AG08395 (cell line): ENCODE measurements at regions not wholly inside any gene's neighbourhood (a gene's known extent, or its start where the extent isn't known, plus 50 kb on each side); places are given as distances from the start of the nearest gene placed in this dataset.

Experiments used
- DNase-seq: peaks from one replicate; pipeline ENCODE4 v3.0.0; 2012; ENCODE audit warnings: mixed read lengths, low spot score

- peak; percentile 4 for DNase-seq
Measured at GRCh38 chr18:33817096-33817495, 239.1 kb downstream of the ASXL3 start.

GRCh38 chr18:33814546-33814945, 236.5 kb downstream of the ASXL3 start:
- no peak for DNase-seq

- DNase-seq: no peak
Measured at GRCh38 chr18:33812186-33812585, 234.2 kb downstream of the ASXL3 start.

DNA sequence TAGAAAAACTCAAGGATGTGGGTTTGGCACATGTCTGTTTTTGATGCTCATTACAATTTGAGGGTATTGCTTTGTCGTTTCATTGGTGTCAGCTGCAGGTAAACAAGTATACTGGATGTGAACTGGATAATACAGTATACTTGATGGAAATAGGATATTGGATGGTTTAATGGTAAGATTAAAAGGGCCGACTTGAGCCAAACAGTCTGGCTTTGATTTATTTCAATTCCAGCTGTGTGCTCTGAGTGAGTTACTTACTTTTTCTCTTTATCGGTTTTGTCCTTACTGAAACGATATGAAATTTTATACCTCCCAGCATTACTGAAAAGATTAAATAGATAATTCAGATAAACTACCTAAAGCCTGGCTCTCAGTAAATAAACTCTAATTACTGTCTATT, 227.6 kb downstream of the ASXL3 start:
- no peak for DNase-seq

DNA sequence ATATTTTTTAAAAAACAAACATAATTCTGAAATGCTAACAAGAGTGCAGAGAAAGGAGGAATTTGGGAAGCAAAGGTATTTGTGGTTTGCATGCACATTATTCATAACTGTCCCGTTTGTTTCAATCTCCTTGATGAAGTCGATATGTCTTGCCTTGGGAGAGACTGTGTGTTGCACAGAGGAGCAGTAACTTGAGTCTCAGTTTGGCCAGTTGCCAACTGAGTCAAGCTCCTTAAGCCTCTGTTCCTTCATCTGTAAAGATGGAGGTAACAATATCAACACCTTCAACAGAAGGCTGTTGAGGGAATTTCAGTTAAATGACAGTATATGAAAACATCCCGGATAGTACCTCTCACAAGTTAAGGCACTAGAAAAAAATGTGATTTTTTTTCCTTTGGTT, 226.2 kb downstream of the ASXL3 start:
- no peak for DNase-seq

DNA sequence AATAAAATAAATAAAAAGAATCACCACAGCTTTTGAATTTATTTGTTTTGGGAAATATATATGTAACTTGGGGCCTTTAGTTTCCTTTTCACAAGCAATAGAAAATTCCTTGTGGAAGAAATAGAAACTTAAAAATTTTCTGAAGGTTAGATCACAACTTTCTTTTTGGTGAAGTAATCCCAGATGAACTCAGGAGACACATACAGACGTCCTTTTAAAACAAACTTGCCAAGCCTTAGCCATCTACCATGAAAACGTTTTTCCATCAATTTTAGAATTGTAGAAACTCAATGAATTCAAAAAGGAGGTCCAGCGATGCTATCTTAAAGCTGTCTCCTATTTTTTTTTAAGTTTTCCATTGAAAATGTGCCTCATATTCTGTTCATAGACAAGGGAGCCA, 225.6 kb downstream of the ASXL3 start:
- no peak for DNase-seq

DNA sequence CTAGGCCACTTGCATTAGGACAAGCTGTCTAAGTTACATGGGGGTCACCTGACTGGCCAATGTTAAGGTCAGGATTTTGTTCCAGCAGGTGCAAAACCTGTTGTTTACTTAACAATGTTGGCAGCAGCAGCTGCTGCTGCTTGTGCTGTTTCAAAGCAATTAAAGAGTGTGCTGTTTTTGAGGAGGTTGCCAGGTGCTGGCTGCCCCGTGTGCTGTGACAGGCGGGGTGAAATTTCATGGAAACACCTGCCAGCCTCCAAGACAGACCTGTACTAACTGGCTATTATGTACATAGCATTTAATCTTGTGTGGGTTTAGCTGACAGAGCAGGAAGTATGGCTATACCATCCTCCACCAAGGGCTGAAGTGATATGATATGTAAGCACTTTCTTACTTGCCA, 224.9 kb downstream of the ASXL3 start:
- DNase-seq: no peak
